ENCODE measurements at regions not wholly inside any gene's neighbourhood (a gene's known extent, or its start where the extent isn't known, plus 50 kb on each side); places are given as distances from the start of the nearest gene placed in this dataset.

- Histone ChIP-seq H3K9me3 (ENCODE audit: insufficient read depth, low read length) (no peaks in the 10 kb centered on the region), H3K4me1 (ENCODE audit: low read length) (peaks cover 30% of the 10 kb centered on the region), H3K4me2 (ENCODE audit: low read length) (no peak overlapping the region), H3K27ac (ENCODE audit: low read length) (no peak overlapping the region), H3K79me2 (ENCODE audit: low read length) (no peaks in the 10 kb centered on the region), H2AFZ (ENCODE audit: low read depth, low read length) (no peak overlapping the region), H3K9ac (ENCODE audit: low read length) (no peak overlapping the region), H3K36me3 (replicated peaks; ENCODE audit: low read depth, low read length) (peaks cover 3% of the 10 kb centered on the region), H3K4me3 (ENCODE audit: low read length) (no peak overlapping the region), H3K27me3 (ENCODE audit: low read depth, low read length) (no peaks in the 10 kb centered on the region), H4K20me1 (ENCODE audit: insufficient read depth, low read length) (no peaks in the 10 kb centered on the region)
- TF ChIP-seq CTCF (IDR thresholded peaks at IDR 0.05; ENCODE audit: low read depth, low read length) = no peak
- no peak for TF ChIP-seq EZH2phosphoT487 (IDR thresholded peaks at IDR 0.05; ENCODE audit: low read depth)
These were observed 483.2 kb upstream of the NRSN1 start for GRCh38 chr6:23642849-23643248.

- Histone ChIP-seq H4K20me1 (ENCODE audit: insufficient read depth, low read length) (no peaks in the 10 kb centered on the region), H3K79me2 (ENCODE audit: low read length) (no peaks in the 10 kb centered on the region), H2AFZ (ENCODE audit: low read depth, low read length) (no peak overlapping the region), H3K9ac (ENCODE audit: low read length) (no peak overlapping the region), H3K27ac (ENCODE audit: low read length) (no peak overlapping the region), H3K9me3 (ENCODE audit: insufficient read depth, low read length) (no peaks in the 10 kb centered on the region), H3K36me3 (replicated peaks; ENCODE audit: low read depth, low read length) (peaks cover 3% of the 10 kb centered on the region), H3K27me3 (ENCODE audit: low read depth, low read length) (no peaks in the 10 kb centered on the region), H3K4me2 (ENCODE audit: low read length) (no peak overlapping the region), H3K4me1 (ENCODE audit: low read length) (peaks cover 30% of the 10 kb centered on the region), H3K4me3 (ENCODE audit: low read length) (no peak overlapping the region)
- no peak for TF ChIP-seq EZH2phosphoT487 (IDR thresholded peaks at IDR 0.05; ENCODE audit: low read depth)
- TF ChIP-seq CTCF (IDR thresholded peaks at IDR 0.05; ENCODE audit: low read depth, low read length) = peak; percentile 21; the same call in 1 of the 2 replicates
These were observed 479.0 kb upstream of the NRSN1 start for GRCh38 chr6:23647045-23647444.

- H4K20me1 ChIP-seq (ENCODE audit: insufficient read depth, low read length) = no peaks in the 10 kb centered on the region
- TF ChIP-seq CTCF (IDR thresholded peaks at IDR 0.05; ENCODE audit: low read depth, low read length) = no peak
- TF ChIP-seq EZH2phosphoT487 (IDR thresholded peaks at IDR 0.05; ENCODE audit: low read depth) = no peak
- no peaks in the 10 kb centered on the region for H3K36me3 ChIP-seq (replicated peaks; ENCODE audit: low read depth, low read length)
- no peaks in the 10 kb centered on the region for H3K27me3 ChIP-seq (ENCODE audit: low read depth, low read length)
- no peak overlapping the region for H3K27ac ChIP-seq (ENCODE audit: low read length)
- no peak overlapping the region for H3K4me2 ChIP-seq (ENCODE audit: low read length)
- H3K9ac ChIP-seq (ENCODE audit: low read length) = no peak overlapping the region
- peaks cover 12% of the 10 kb centered on the region for H3K4me1 ChIP-seq (ENCODE audit: low read length)
- H2AFZ ChIP-seq (ENCODE audit: low read depth, low read length) = no peak overlapping the region
- no peak overlapping the region for H3K4me3 ChIP-seq (ENCODE audit: low read length)
- no peaks in the 10 kb centered on the region for H3K9me3 ChIP-seq (ENCODE audit: insufficient read depth, low read length)
- H3K79me2 ChIP-seq (ENCODE audit: low read length) = no peaks in the 10 kb centered on the region
These were observed 475.3 kb upstream of the NRSN1 start for GRCh38 chr6:23650676-23651075.

- no peak overlapping the region for H3K27ac ChIP-seq (ENCODE audit: low read length)
- no peaks in the 10 kb centered on the region for H4K20me1 ChIP-seq (ENCODE audit: insufficient read depth, low read length)
- no peak for TF ChIP-seq EZH2phosphoT487 (IDR thresholded peaks at IDR 0.05; ENCODE audit: low read depth)
- TF ChIP-seq CTCF (IDR thresholded peaks at IDR 0.05; ENCODE audit: low read depth, low read length) = no peak
- H3K9ac ChIP-seq (ENCODE audit: low read length) = no peak overlapping the region
- no peaks in the 10 kb centered on the region for H3K36me3 ChIP-seq (replicated peaks; ENCODE audit: low read depth, low read length)
- H3K9me3 ChIP-seq (ENCODE audit: insufficient read depth, low read length) = no peaks in the 10 kb centered on the region
- H3K4me2 ChIP-seq (ENCODE audit: low read length) = no peak overlapping the region
- H3K4me3 ChIP-seq (ENCODE audit: low read length) = no peak overlapping the region
- peaks cover 4% of the 10 kb centered on the region; the same call in 1 of the 2 replicates for H3K4me1 ChIP-seq (ENCODE audit: low read length)
- H3K27me3 ChIP-seq (ENCODE audit: low read depth, low read length) = no peaks in the 10 kb centered on the region
- no peak overlapping the region for H2AFZ ChIP-seq (ENCODE audit: low read depth, low read length)
- H3K79me2 ChIP-seq (ENCODE audit: low read length) = no peaks in the 10 kb centered on the region
These were observed 471.3 kb upstream of the NRSN1 start for GRCh38 chr6:23654745-23655144.

Measured in OCI-LY3 (cell line).